SU-DHL-6 (cell line): ENCODE measurements at regions not wholly inside any gene's neighbourhood (a gene's known extent, or its start where the extent isn't known, plus 50 kb on each side); places are given as distances from the start of the nearest gene placed in this dataset.

Experiments
- H2AFZ ChIP-seq: fragments of 200-600 bp; sonication (generic); 2 replicates; pipeline ENCODE4 v1.6.1; 2014; ENCODE audit warnings: low read depth, mild to moderate bottlenecking, moderate library complexity, mixed read lengths, antibody characterized with exemption, low read length; ENCODE audit not compliant: severe bottlenecking
- H3F3A ChIP-seq: fragments of 200-600 bp; shearing (Covaris generic); 2 replicates; pipeline ENCODE4 v1.6.0; 2016; ENCODE audit warnings: antibody characterized with exemption, mild to moderate bottlenecking; ENCODE audit not compliant: insufficient read depth
- H3K27ac ChIP-seq: fragments of 200-600 bp; sonication (generic); 2 replicates; pipeline ENCODE4 v1.5.1; 2016; ENCODE audit warnings: low read depth, mild to moderate bottlenecking, low read length, moderate library complexity, mixed read lengths
- H3K27me3 ChIP-seq: fragments of 200-600 bp; sonication (generic), shearing (Covaris generic); 2 replicates; pipeline ENCODE4 v1.6.0; 2014; ENCODE audit warnings: mild to moderate bottlenecking, low read length
- H3K36me3 ChIP-seq: fragments of 200-600 bp; sonication (generic); 2 replicates; pipeline ENCODE4 v1.6.1; 2014; ENCODE audit warnings: mild to moderate bottlenecking, low read length, mixed read lengths
- H3K4me2 ChIP-seq: fragments of 300-600, 200-600 bp; shearing (Covaris generic), sonication (generic); 2 replicates; pipeline ENCODE4 v1.6.0; 2014; ENCODE audit warnings: low read length, low read depth, mild to moderate bottlenecking; ENCODE audit not compliant: poor library complexity, severe bottlenecking
- H3K4me3 ChIP-seq: fragments of 200-600 bp; sonication (generic); 2 replicates; pipeline ENCODE4 v1.5.1; 2014; ENCODE audit warnings: antibody characterized with exemption, low read length, mild to moderate bottlenecking, mixed read lengths; ENCODE audit not compliant: insufficient read depth, poor library complexity, severe bottlenecking
- H3K79me2 ChIP-seq: fragments of 200-600 bp; sonication (generic); 2 replicates; pipeline ENCODE4 v1.6.1; 2014; ENCODE audit warnings: mild to moderate bottlenecking, low read length, moderate library complexity; ENCODE audit not compliant: insufficient read depth
- H3K9ac ChIP-seq: fragments of 200-600 bp; sonication (generic); 2 replicates; pipeline ENCODE4 v1.7.0; 2014; ENCODE audit warnings: mild to moderate bottlenecking, low read length
- H3K9me2 ChIP-seq: fragments of 200-600 bp; sonication (generic); replicated peaks from 2 replicates; pipeline ENCODE4 v1.6.1; 2014; ENCODE audit warnings: low read length; ENCODE audit not compliant: insufficient read depth
- H3K9me3 ChIP-seq: fragments of 200-600 bp; sonication (generic); 2 replicates; pipeline ENCODE4 v1.6.1; 2014; ENCODE audit warnings: low read length, mixed read lengths; ENCODE audit not compliant: insufficient read depth
- H4K20me1 ChIP-seq: fragments of 200-600 bp; sonication (generic); 2 replicates; pipeline ENCODE4 v1.6.1; 2014; ENCODE audit warnings: low read depth, mild to moderate bottlenecking, antibody characterized with exemption, low read length, moderate library complexity, mixed read lengths
- EZH2phosphoT487 ChIP-seq: fragments of 200-600 bp; sonication (generic), shearing (Covaris generic); conservative IDR thresholded peaks from 2 replicates; pipeline ENCODE4 v1.6.1; 2018; ENCODE audit warnings: mild to moderate bottlenecking, antibody characterized with exemption, low read length, moderate library complexity, mixed read lengths
- TF ChIP-seq, protein P1 (sequence below): fragments of 200-600 bp; sonication (generic); IDR thresholded peaks from one replicate; pipeline ENCODE4 v1.5.1; 2017; ENCODE audit warnings: antibody characterized with exemption, mild to moderate bottlenecking, low read length, moderate library complexity; ENCODE audit not compliant: insufficient read depth, poor library complexity, severe bottlenecking

DNA sequence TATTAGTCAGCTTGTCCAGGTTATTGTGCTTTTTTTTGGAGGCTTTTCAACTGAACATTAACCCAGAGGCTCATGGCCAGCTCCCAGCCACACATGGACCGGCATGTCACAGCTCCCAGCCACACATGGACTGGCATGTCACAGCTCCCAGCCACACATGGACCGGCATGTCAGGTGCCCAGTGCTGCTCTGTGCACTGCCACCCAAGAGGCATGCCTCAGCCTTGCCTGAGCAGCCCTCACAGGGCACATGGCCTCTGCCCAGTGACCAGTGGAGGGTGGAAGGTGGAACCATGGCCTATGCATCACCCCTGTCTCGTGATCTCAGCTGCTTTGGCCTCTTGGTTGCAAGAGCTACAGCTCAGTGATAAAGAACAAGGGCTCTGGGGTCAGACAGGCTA, 119.8 kb downstream of the OAT start:
- no peak overlapping the region for H2AFZ ChIP-seq
- H4K20me1 ChIP-seq, result no peaks in the 10 kb centered on the region
- H3F3A ChIP-seq, result no peaks in the 10 kb centered on the region
- H3K9me2 ChIP-seq, result no peaks in the 10 kb centered on the region
- no peak overlapping the region for H3K9ac ChIP-seq
- no peak for TF ChIP-seq EZH2phosphoT487
- TF ChIP-seq, protein P1, sequence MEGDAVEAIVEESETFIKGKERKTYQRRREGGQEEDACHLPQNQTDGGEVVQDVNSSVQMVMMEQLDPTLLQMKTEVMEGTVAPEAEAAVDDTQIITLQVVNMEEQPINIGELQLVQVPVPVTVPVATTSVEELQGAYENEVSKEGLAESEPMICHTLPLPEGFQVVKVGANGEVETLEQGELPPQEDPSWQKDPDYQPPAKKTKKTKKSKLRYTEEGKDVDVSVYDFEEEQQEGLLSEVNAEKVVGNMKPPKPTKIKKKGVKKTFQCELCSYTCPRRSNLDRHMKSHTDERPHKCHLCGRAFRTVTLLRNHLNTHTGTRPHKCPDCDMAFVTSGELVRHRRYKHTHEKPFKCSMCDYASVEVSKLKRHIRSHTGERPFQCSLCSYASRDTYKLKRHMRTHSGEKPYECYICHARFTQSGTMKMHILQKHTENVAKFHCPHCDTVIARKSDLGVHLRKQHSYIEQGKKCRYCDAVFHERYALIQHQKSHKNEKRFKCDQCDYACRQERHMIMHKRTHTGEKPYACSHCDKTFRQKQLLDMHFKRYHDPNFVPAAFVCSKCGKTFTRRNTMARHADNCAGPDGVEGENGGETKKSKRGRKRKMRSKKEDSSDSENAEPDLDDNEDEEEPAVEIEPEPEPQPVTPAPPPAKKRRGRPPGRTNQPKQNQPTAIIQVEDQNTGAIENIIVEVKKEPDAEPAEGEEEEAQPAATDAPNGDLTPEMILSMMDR, result no peak
- H3K36me3 ChIP-seq, result no peaks in the 10 kb centered on the region
- no peak overlapping the region for H3K27ac ChIP-seq
- H3K79me2 ChIP-seq, result no peaks in the 10 kb centered on the region
- peaks cover 13% of the 10 kb centered on the region; the same call in 1 of the 2 replicates for H3K9me3 ChIP-seq
- no peak overlapping the region for H3K4me2 ChIP-seq
- H3K27me3 ChIP-seq, result no peaks in the 10 kb centered on the region
- no peak overlapping the region for H3K4me3 ChIP-seq

DNA sequence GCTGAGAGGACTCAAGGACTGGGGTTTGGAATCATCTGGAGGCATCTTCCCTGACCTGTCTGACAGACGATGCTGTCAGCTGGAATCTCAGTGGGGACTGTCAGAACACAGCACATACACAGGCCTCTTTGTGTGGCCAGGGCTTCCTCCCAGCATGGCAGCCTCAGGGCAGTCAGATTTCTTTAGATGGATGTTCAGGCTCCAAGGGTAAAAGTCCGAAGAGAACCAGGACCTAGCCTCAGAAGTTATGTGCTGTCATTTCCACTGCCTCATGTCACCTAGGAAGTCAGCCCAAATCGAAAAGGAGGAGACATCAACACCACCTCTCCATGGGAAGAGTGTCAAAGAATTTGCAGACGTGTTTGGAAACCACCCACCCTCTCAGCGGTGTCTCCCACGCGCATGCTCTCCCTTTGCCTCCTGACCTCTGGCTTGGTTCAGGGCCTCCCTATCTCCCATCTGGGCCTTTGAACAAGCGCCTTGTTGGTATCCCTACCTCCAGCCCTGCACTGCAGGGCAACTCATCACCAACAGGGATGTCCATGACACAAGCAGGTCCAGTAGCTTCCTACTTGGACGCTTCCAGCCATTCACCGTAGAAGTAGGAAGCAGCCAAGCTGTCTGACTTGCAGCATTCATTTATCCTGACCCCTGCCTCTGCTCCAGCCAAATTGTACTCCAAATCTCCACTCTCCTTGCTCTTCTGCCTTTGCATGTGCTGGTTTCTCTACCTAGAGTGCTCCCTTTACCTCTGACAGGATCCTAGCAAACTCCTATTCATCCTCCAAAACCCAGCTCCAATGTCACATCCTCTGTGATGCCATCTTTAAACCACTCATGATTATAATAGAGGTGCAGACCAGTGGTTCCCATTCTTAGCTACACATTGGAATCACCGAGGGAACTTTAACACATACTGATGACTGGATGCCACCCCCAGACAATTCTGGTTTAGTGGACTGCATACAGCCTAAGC, 121.6 kb downstream of the OAT start:
- H4K20me1 ChIP-seq, result no peaks in the 10 kb centered on the region
- H3K9me2 ChIP-seq, result no peaks in the 10 kb centered on the region
- H3K27ac ChIP-seq, result no peak overlapping the region

DNA sequence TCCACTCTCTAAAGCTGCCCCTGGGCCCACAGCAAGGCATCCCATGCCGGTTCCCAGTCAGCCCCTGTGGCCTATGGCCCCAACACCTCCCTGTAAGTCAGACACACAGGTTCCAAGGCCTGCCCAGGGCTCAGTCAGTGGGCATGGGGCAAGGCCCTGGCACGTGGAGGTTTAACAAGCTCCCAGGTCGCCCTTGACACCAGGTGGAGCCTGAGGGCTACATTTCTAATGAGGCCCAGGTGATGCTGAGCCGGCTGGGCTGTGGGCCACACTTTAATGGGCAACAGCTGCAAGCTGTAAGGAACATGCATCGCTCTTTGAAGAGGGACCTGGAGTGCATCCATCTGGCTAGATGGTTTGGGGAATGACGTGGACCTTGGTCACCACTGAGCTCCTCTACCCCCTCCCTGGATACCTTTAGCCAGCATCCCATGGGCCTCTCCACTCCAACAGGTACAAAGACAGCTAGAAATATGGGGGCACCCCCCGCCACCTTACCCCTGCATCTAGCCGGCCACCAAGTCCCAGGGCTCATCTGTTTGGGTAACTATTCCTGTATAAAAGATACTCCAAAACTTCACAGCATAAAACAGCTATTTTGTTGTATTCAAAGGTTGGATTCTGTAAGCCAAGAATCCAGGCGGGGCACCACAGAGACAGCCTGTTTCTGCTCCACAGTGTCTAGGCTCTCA, 122.5 kb downstream of the OAT start:
- no peak overlapping the region for H3K27ac ChIP-seq
- H3F3A ChIP-seq, result no peaks in the 10 kb centered on the region
- H3K9me3 ChIP-seq, result peaks cover 13% of the 10 kb centered on the region; the same call in 1 of the 2 replicates
- no peaks in the 10 kb centered on the region for H3K9me2 ChIP-seq
- no peak overlapping the region for H3K4me2 ChIP-seq
- no peak overlapping the region for H3K4me3 ChIP-seq
- no peaks in the 10 kb centered on the region for H3K36me3 ChIP-seq
- no peaks in the 10 kb centered on the region for H3K79me2 ChIP-seq
- H4K20me1 ChIP-seq, result no peaks in the 10 kb centered on the region
- H2AFZ ChIP-seq, result no peak overlapping the region
- TF ChIP-seq, protein P1, result no peak
- no peak for TF ChIP-seq EZH2phosphoT487
- no peaks in the 10 kb centered on the region for H3K27me3 ChIP-seq
- no peak overlapping the region for H3K9ac ChIP-seq

More for the DNA sequence above, 121.6 kb downstream of the OAT start:
- Histone ChIP-seq H3F3A (no peaks in the 10 kb centered on the region), H3K4me2 (no peak overlapping the region), H3K27me3 (no peaks in the 10 kb centered on the region), H3K9me3 (peaks cover 13% of the 10 kb centered on the region; the same call in 1 of the 2 replicates), H3K4me3 (no peak overlapping the region), H3K9ac (no peak overlapping the region), H3K79me2 (no peaks in the 10 kb centered on the region), H2AFZ (no peak overlapping the region), H3K36me3 (no peaks in the 10 kb centered on the region)
- TF ChIP-seq EZH2phosphoT487, result no peak
- TF ChIP-seq, protein P1, result no peak
